ENCODE measurements at regions not wholly inside any gene's neighbourhood (a gene's known extent, or its start where the extent isn't known, plus 50 kb on each side); places are given as distances from the start of the nearest gene placed in this dataset.

DNA sequence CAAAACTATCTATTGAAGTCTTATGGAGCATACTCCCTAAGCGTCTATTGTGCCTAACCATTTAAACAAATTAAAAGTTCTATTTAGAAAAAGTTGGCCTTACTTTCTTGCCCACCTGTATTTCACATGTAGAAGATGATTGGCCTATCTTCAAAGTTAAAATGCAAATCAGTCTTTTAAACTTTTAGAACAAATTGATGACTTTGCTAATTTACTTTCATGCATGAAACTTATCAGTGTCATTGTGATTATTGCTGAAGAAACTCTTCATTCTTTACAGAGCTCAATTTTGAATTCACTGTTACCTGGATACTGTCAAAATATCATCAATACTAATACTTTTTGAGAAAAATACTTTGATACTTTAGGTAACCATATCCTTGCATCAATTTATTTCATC is 216.1 kb downstream of the COX7C start:
- H3K36me3 Mint-ChIP-seq = no peaks in the 10 kb centered on the region

DNA sequence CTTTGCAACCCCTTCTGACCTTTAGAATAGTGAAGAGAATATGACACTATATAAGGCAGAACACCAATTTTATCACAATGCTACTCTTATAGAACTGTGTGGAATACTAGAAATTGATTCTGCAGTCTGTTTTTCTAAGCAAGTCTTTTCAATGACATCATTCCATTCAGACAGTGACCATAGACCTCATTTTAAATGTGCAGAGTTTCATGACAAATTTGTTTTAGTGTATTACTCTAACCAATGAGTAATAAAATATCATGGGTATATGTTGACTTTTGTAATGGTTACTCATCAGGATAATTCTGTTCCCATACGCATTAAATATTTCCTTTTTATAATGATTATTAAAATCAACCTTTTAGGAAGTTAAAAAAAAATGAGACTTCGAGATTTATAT is 219.9 kb downstream of the COX7C start:
- Histone ChIP-seq H3K27me3 (no peaks in the 10 kb centered on the region), H3K9ac (no peak overlapping the region), H3K36me3 (no peaks in the 10 kb centered on the region), H3K9me3 (ENCODE audit: low read depth) (no peaks in the 10 kb centered on the region), H3K4me1 (no peaks in the 10 kb centered on the region), H3K4me2 (no peak overlapping the region), H3F3A (ENCODE audit: low read depth) (no peaks in the 10 kb centered on the region), H4K20me1 (ENCODE audit: low read depth) (no peaks in the 10 kb centered on the region), H3K27ac (no peak overlapping the region), H3K4me3 (no peak overlapping the region), H3K79me2 (ENCODE audit: low read depth) (no peaks in the 10 kb centered on the region), H2AFZ (replicated peaks) (no peak overlapping the region)
- Mint-ChIP-seq H3K27me3 (ENCODE audit: insufficient read depth, low read depth) (no peaks in the 10 kb centered on the region), H3K4me1 (no peaks in the 10 kb centered on the region), H3K4me3 (no peak overlapping the region), H3K9me3 (no peaks in the 10 kb centered on the region), H3K27ac (no peak overlapping the region), H3K36me3 (no peaks in the 10 kb centered on the region)
- no peak for TF ChIP-seq EZH2phosphoT487 (IDR thresholded peaks at IDR 0.05)
- TF ChIP-seq, protein P1, sequence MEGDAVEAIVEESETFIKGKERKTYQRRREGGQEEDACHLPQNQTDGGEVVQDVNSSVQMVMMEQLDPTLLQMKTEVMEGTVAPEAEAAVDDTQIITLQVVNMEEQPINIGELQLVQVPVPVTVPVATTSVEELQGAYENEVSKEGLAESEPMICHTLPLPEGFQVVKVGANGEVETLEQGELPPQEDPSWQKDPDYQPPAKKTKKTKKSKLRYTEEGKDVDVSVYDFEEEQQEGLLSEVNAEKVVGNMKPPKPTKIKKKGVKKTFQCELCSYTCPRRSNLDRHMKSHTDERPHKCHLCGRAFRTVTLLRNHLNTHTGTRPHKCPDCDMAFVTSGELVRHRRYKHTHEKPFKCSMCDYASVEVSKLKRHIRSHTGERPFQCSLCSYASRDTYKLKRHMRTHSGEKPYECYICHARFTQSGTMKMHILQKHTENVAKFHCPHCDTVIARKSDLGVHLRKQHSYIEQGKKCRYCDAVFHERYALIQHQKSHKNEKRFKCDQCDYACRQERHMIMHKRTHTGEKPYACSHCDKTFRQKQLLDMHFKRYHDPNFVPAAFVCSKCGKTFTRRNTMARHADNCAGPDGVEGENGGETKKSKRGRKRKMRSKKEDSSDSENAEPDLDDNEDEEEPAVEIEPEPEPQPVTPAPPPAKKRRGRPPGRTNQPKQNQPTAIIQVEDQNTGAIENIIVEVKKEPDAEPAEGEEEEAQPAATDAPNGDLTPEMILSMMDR (IDR thresholded peaks at IDR 0.05) = no peak
- TF ChIP-seq EZH2 (IDR thresholded peaks at IDR 0.05) = no peak
- DNase-seq (ENCODE audit: low spot score) = no peak

More for the DNA sequence above, 216.1 kb downstream of the COX7C start:
- no peak overlapping the region for H3K27ac ChIP-seq
- no peaks in the 10 kb centered on the region for H3K9me3 ChIP-seq (ENCODE audit: low read depth)
- Mint-ChIP-seq H3K4me3 (no peak overlapping the region), H3K9me3 (peaks cover 3% of the 10 kb centered on the region), H3K4me1 (no peaks in the 10 kb centered on the region), H3K27ac (no peak overlapping the region), H3K27me3 (ENCODE audit: insufficient read depth, low read depth) (no peaks in the 10 kb centered on the region)
- no peak overlapping the region for H2AFZ ChIP-seq (replicated peaks)
- H3F3A ChIP-seq (ENCODE audit: low read depth) = no peaks in the 10 kb centered on the region
- TF ChIP-seq EZH2phosphoT487 (IDR thresholded peaks at IDR 0.05) (no peak), EZH2 (IDR thresholded peaks at IDR 0.05) (no peak)
- TF ChIP-seq, protein P1 (IDR thresholded peaks at IDR 0.05) = no peak
- no peak for DNase-seq (ENCODE audit: low spot score)
- H4K20me1 ChIP-seq (ENCODE audit: low read depth) = no peaks in the 10 kb centered on the region
- no peaks in the 10 kb centered on the region for H3K79me2 ChIP-seq (ENCODE audit: low read depth)
- no peak overlapping the region for H3K4me2 ChIP-seq
- H3K27me3 ChIP-seq = no peaks in the 10 kb centered on the region
- H3K36me3 ChIP-seq = no peaks in the 10 kb centered on the region
- no peak overlapping the region for H3K4me3 ChIP-seq
- no peaks in the 10 kb centered on the region for H3K4me1 ChIP-seq
- H3K9ac ChIP-seq = no peak overlapping the region

DNA sequence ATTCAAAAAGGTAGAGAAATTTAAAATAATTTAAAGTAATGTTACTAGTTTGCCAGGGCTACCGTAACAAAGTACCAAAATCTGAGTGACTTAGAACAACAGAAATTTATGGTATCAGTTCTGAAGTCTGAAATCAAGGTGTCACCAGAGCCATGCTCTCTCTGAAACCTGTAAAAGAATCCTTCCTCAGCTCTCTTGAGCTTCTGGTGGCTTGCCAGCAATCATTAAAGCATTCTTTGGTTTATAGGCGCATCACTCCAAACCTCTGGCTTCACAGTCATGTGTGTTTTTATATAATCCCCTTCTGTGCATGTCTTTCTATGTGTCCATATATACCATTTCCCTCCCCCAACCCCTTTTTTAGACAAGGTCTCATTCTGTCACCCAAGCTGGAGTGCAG is 220.3 kb downstream of the COX7C start:
- Mint-ChIP-seq H3K4me1 (no peaks in the 10 kb centered on the region), H3K9me3 (no peaks in the 10 kb centered on the region), H3K36me3 (no peaks in the 10 kb centered on the region), H3K27ac (no peak overlapping the region), H3K4me3 (no peak overlapping the region), H3K27me3 (ENCODE audit: insufficient read depth, low read depth) (no peaks in the 10 kb centered on the region)
- DNase-seq (ENCODE audit: low spot score) = no peak
- Histone ChIP-seq H3K27me3 (no peaks in the 10 kb centered on the region), H3K9ac (no peak overlapping the region), H3K4me2 (no peak overlapping the region), H3K9me3 (ENCODE audit: low read depth) (no peaks in the 10 kb centered on the region), H3K79me2 (ENCODE audit: low read depth) (no peaks in the 10 kb centered on the region), H3K4me3 (no peak overlapping the region), H3K4me1 (no peaks in the 10 kb centered on the region), H3K27ac (no peak overlapping the region), H3K36me3 (no peaks in the 10 kb centered on the region), H4K20me1 (ENCODE audit: low read depth) (no peaks in the 10 kb centered on the region), H3F3A (ENCODE audit: low read depth) (no peaks in the 10 kb centered on the region), H2AFZ (replicated peaks) (no peak overlapping the region)
- TF ChIP-seq EZH2 (IDR thresholded peaks at IDR 0.05) (no peak), EZH2phosphoT487 (IDR thresholded peaks at IDR 0.05) (no peak)
- TF ChIP-seq, protein P1 (IDR thresholded peaks at IDR 0.05) = no peak
